ENCODE measurements at regions not wholly inside any gene's neighbourhood (a gene's known extent, or its start where the extent isn't known, plus 50 kb on each side); places are given as distances from the start of the nearest gene placed in this dataset.

GRCh38 chr2:238643400-238643907 lies 204.4 kb upstream of the TWIST2 start:
- Histone ChIP-seq H2AFZ (ENCODE audit: insufficient read depth, low read depth, low read length, poor library complexity, severe bottlenecking) (no peak overlapping the region), H3K4me3 (replicated peaks in 1 of 3; ENCODE audit: low read depth in 2 of 3, low read length in 3 of 3) (no peak overlapping the region), H3K4me1 (ENCODE audit: control insufficient read depth in 1 of 2, insufficient read depth in 2 of 2, low read length in 2 of 2) (no peaks in the 10 kb centered on the region), H3K27ac (ENCODE audit: low read depth in 1 of 2, low read length in 2 of 2) (no peak overlapping the region), H3K27me3 (ENCODE audit: control insufficient read depth in 2 of 2, insufficient read depth in 2 of 2, low read length in 2 of 2) (no peaks in the 10 kb centered on the region), H3K79me2 (ENCODE audit: insufficient read depth, low read length) (no peaks in the 10 kb centered on the region), H4K20me1 (ENCODE audit: insufficient read depth, low read length) (no peaks in the 10 kb centered on the region), H3K4me2 (replicated peaks; ENCODE audit: extremely low read depth, low read length, poor library complexity, severe bottlenecking) (no peak overlapping the region), H3K9ac (ENCODE audit: insufficient read depth, low read length, poor library complexity, severe bottlenecking) (no peak overlapping the region), H3K36me3 (replicated peaks in 1 of 2; ENCODE audit: control insufficient read depth in 1 of 2, insufficient read depth in 2 of 2, low read length in 2 of 2) (no peaks in the 10 kb centered on the region), H3K9me3 (replicated peaks in 1 of 2; ENCODE audit: control insufficient read depth in 1 of 2, insufficient read depth in 1 of 2, low read length in 2 of 2) (no peaks in the 10 kb centered on the region)
- TF ChIP-seq CTCF (IDR thresholded peaks at IDR 0.05): no peak
- peaks cover 2% of the 10 kb centered on the region for H3K4me1 Mint-ChIP-seq
- intact Hi-C loops (cut with micrococcal nuclease): no loop called here
- WGBS (ENCODE audit: insufficient coverage): 83% methylated on average over 4 of the region's 5 CpGs
- no peaks in the 10 kb centered on the region for H3K36me3 Mint-ChIP-seq
- no peak overlapping the region for H3K27ac Mint-ChIP-seq
- no peak for DNase-seq
- H3K27me3 Mint-ChIP-seq (ENCODE audit: low read depth in 3 of 3): peaks cover 0 to 4% (median 2%) of the 10 kb centered on the region in 3 donors
- no peak overlapping the region for H3K4me3 Mint-ChIP-seq
- peaks cover 0 to 2% (median 0%) of the 10 kb centered on the region in 7 donors for H3K9me3 Mint-ChIP-seq

- Histone ChIP-seq H2AFZ (ENCODE audit: insufficient read depth, low read depth, low read length, poor library complexity, severe bottlenecking) (no peak overlapping the region), H3K4me1 (ENCODE audit: control insufficient read depth in 1 of 2, insufficient read depth in 2 of 2, low read length in 2 of 2) (no peaks in the 10 kb centered on the region), H3K27me3 (ENCODE audit: control insufficient read depth in 2 of 2, insufficient read depth in 2 of 2, low read length in 2 of 2) (no peaks in the 10 kb centered on the region), H3K9me3 (replicated peaks in 1 of 2; ENCODE audit: control insufficient read depth in 1 of 2, insufficient read depth in 1 of 2, low read length in 2 of 2) (no peaks in the 10 kb centered on the region), H4K20me1 (ENCODE audit: insufficient read depth, low read length) (no peaks in the 10 kb centered on the region), H3K36me3 (replicated peaks in 1 of 2; ENCODE audit: control insufficient read depth in 1 of 2, insufficient read depth in 2 of 2, low read length in 2 of 2) (no peaks in the 10 kb centered on the region), H3K4me2 (replicated peaks; ENCODE audit: extremely low read depth, low read length, poor library complexity, severe bottlenecking) (no peak overlapping the region), H3K27ac (ENCODE audit: low read depth in 1 of 2, low read length in 2 of 2) (no peak overlapping the region), H3K4me3 (replicated peaks in 1 of 3; ENCODE audit: low read depth in 2 of 3, low read length in 3 of 3) (no peak overlapping the region), H3K9ac (ENCODE audit: insufficient read depth, low read length, poor library complexity, severe bottlenecking) (no peak overlapping the region), H3K79me2 (ENCODE audit: insufficient read depth, low read length) (no peaks in the 10 kb centered on the region)
- WGBS (ENCODE audit: insufficient coverage): 76% methylated on average over 4 of the region's 11 CpGs
- Mint-ChIP-seq H3K9me3 (no peaks in the 10 kb centered on the region), H3K36me3 (no peaks in the 10 kb centered on the region), H3K27ac (peak overlapping the region in 1 of 7 donors; percentile 18), H3K27me3 (ENCODE audit: low read depth in 3 of 3) (peaks cover 0 to 4% (median 2%) of the 10 kb centered on the region in 3 donors), H3K4me1 (peaks cover 2% of the 10 kb centered on the region), H3K4me3 (no peak overlapping the region)
- intact Hi-C loops (cut with micrococcal nuclease): no loop called here
- no peak for TF ChIP-seq CTCF (IDR thresholded peaks at IDR 0.05)
- peak in 2 of 3 donors; percentile 12 to 37 for DNase-seq
These were observed 203.5 kb upstream of the TWIST2 start for GRCh38 chr2:238644095-238645081.

Data from CD14-positive monocyte (primary cell).